MG63 (cell line): ENCODE measurements at regions not wholly inside any gene's neighbourhood (a gene's known extent, or its start where the extent isn't known, plus 50 kb on each side); places are given as distances from the start of the nearest gene placed in this dataset.
A peak's percentile ranks its signal among the peaks of the same experiment; 100 is the strongest.

Experiments used
- DNase-seq: peaks from one replicate; pipeline ENCODE4 v3.0.0-alpha.2; 2020
- H3K27me3 ChIP-seq: fragments of 250-450 bp; sonication (Bioruptor Pico); 2 replicates; pipeline ENCODE4 v1.5.1; 2020; ENCODE audit warnings: mild to moderate bottlenecking, moderate library complexity
- H3K36me3 ChIP-seq: fragments of 250-450 bp; sonication (Bioruptor Pico); 2 replicates; pipeline ENCODE4 v1.5.1; 2020; ENCODE audit warnings: mild to moderate bottlenecking, moderate library complexity
- H3K4me3 ChIP-seq: fragments of 250-450 bp; sonication (Bioruptor Pico); 2 replicates; pipeline ENCODE4 v1.5.1; 2020; ENCODE audit warnings: mild to moderate bottlenecking, moderate library complexity
- H3K9me3 ChIP-seq: fragments of 250-450 bp; sonication (Bioruptor Pico); 2 replicates; pipeline ENCODE4 v1.5.1; 2020; ENCODE audit warnings: mild to moderate bottlenecking, moderate library complexity

GRCh38 chr2:9703701-9704221 is 73.0 kb upstream of the YWHAQ start:
- Histone ChIP-seq H3K27me3 (no peaks in the 10 kb centered on the region), H3K4me3 (no peak overlapping the region), H3K9me3 (no peaks in the 10 kb centered on the region), H3K36me3 (no peaks in the 10 kb centered on the region)
- peak; percentile 99 for DNase-seq

- H3K36me3 ChIP-seq = no peaks in the 10 kb centered on the region
- H3K9me3 ChIP-seq = no peaks in the 10 kb centered on the region
- no peaks in the 10 kb centered on the region for H3K27me3 ChIP-seq
- H3K4me3 ChIP-seq = no peak overlapping the region
- DNase-seq = no peak
Measured at GRCh38 chr2:9704600-9704999, 73.8 kb upstream of the YWHAQ start.

- Histone ChIP-seq H3K4me3 (no peak overlapping the region), H3K27me3 (no peaks in the 10 kb centered on the region), H3K36me3 (no peaks in the 10 kb centered on the region), H3K9me3 (no peaks in the 10 kb centered on the region)
- DNase-seq = no peak
Measured at GRCh38 chr2:9705196-9705595, 74.4 kb upstream of the YWHAQ start.

- H3K9me3 ChIP-seq = no peaks in the 10 kb centered on the region
- no peaks in the 10 kb centered on the region for H3K27me3 ChIP-seq
- DNase-seq = no peak
Measured at GRCh38 chr2:9707008-9707407, 76.2 kb upstream of the YWHAQ start.

GRCh38 chr2:9707611-9708160 is 76.9 kb upstream of the YWHAQ start:
- DNase-seq = no peak
- Histone ChIP-seq H3K9me3 (no peaks in the 10 kb centered on the region), H3K4me3 (no peak overlapping the region)

More at GRCh38 chr2:9707008-9707407, 76.2 kb upstream of the YWHAQ start:
- Histone ChIP-seq H3K36me3 (no peaks in the 10 kb centered on the region), H3K4me3 (no peak overlapping the region)

GRCh38 chr2:9708683-9709538 is 78.1 kb upstream of the YWHAQ start:
- Histone ChIP-seq H3K4me3 (no peak overlapping the region), H3K9me3 (no peaks in the 10 kb centered on the region), H3K36me3 (no peaks in the 10 kb centered on the region), H3K27me3 (no peaks in the 10 kb centered on the region)
- DNase-seq = peak; percentile 47

More at GRCh38 chr2:9707611-9708160, 76.9 kb upstream of the YWHAQ start:
- Histone ChIP-seq H3K36me3 (no peaks in the 10 kb centered on the region), H3K27me3 (no peaks in the 10 kb centered on the region)

- Histone ChIP-seq H3K27me3 (no peaks in the 10 kb centered on the region), H3K36me3 (no peaks in the 10 kb centered on the region), H3K9me3 (no peaks in the 10 kb centered on the region), H3K4me3 (no peak overlapping the region)
- no peak for DNase-seq
Measured at GRCh38 chr2:9709539-9710285, 78.9 kb upstream of the YWHAQ start.

GRCh38 chr2:9710311-9710710 is 79.5 kb upstream of the YWHAQ start:
- Histone ChIP-seq H3K27me3 (no peaks in the 10 kb centered on the region), H3K9me3 (no peaks in the 10 kb centered on the region), H3K36me3 (no peaks in the 10 kb centered on the region), H3K4me3 (no peak overlapping the region)
- DNase-seq = no peak

GRCh38 chr2:9712263-9712662 is 81.5 kb upstream of the YWHAQ start:
- Histone ChIP-seq H3K27me3 (no peaks in the 10 kb centered on the region), H3K9me3 (no peaks in the 10 kb centered on the region), H3K36me3 (no peaks in the 10 kb centered on the region), H3K4me3 (no peak overlapping the region)
- no peak for DNase-seq

- H3K36me3 ChIP-seq = no peaks in the 10 kb centered on the region
- H3K4me3 ChIP-seq = no peak overlapping the region
- no peak for DNase-seq
- no peaks in the 10 kb centered on the region for H3K27me3 ChIP-seq
- no peaks in the 10 kb centered on the region for H3K9me3 ChIP-seq
Measured at GRCh38 chr2:9714630-9715214, 83.9 kb upstream of the YWHAQ start.

GRCh38 chr2:9715238-9715637 is 84.4 kb upstream of the YWHAQ start:
- Histone ChIP-seq H3K9me3 (no peaks in the 10 kb centered on the region), H3K36me3 (no peaks in the 10 kb centered on the region), H3K27me3 (no peaks in the 10 kb centered on the region), H3K4me3 (no peak overlapping the region)
- DNase-seq = no peak

GRCh38 chr2:9717886-9718451 is 87.2 kb upstream of the YWHAQ start:
- Histone ChIP-seq H3K4me3 (no peak overlapping the region), H3K36me3 (no peaks in the 10 kb centered on the region), H3K9me3 (no peaks in the 10 kb centered on the region), H3K27me3 (no peaks in the 10 kb centered on the region)
- no peak for DNase-seq

- DNase-seq = no peak
- Histone ChIP-seq H3K9me3 (no peaks in the 10 kb centered on the region), H3K36me3 (no peaks in the 10 kb centered on the region), H3K4me3 (no peak overlapping the region), H3K27me3 (no peaks in the 10 kb centered on the region)
Measured at GRCh38 chr2:9720352-9721093, 89.7 kb upstream of the YWHAQ start.

- Histone ChIP-seq H3K4me3 (no peak overlapping the region), H3K27me3 (no peaks in the 10 kb centered on the region), H3K36me3 (no peaks in the 10 kb centered on the region), H3K9me3 (no peaks in the 10 kb centered on the region)
- no peak for DNase-seq
Measured at GRCh38 chr2:9721344-9721743, 90.5 kb upstream of the YWHAQ start.

GRCh38 chr2:9722451-9722850 is 91.7 kb upstream of the YWHAQ start:
- no peaks in the 10 kb centered on the region for H3K27me3 ChIP-seq
- H3K4me3 ChIP-seq = no peak overlapping the region
- DNase-seq = no peak
- no peaks in the 10 kb centered on the region for H3K36me3 ChIP-seq
- H3K9me3 ChIP-seq = no peaks in the 10 kb centered on the region

GRCh38 chr2:9724565-9724964 is 93.8 kb upstream of the YWHAQ start:
- H3K9me3 ChIP-seq = no peaks in the 10 kb centered on the region
- H3K36me3 ChIP-seq = no peaks in the 10 kb centered on the region
- H3K4me3 ChIP-seq = no peak overlapping the region
- DNase-seq = no peak
- no peaks in the 10 kb centered on the region for H3K27me3 ChIP-seq
